Right renal pelvis (tissue), 4 donors: ENCODE measurements at regions not wholly inside any gene's neighbourhood (a gene's known extent, or its start where the extent isn't known, plus 50 kb on each side); places are given as distances from the start of the nearest gene placed in this dataset.
"Not testable (repeated sequence)": the region's sequence is repeated elsewhere in the genome, so short reads cannot be mapped to it uniquely, and the experiment has no call there.

Experiments
- DNase-seq, 4 donors: peaks; one replicate each; pipeline ENCODE4 v3.0.0-alpha.2; 2013; ENCODE audit warnings: low read depth in 4 of 4, low spot score in 3 of 4, missing footprints in 1 of 4

- peak in 1 of 4 donors; percentile 20 for DNase-seq
Observed at GRCh38 chr4:110364911-110365520, 110.9 kb upstream of the ENPEP start.

DNA sequence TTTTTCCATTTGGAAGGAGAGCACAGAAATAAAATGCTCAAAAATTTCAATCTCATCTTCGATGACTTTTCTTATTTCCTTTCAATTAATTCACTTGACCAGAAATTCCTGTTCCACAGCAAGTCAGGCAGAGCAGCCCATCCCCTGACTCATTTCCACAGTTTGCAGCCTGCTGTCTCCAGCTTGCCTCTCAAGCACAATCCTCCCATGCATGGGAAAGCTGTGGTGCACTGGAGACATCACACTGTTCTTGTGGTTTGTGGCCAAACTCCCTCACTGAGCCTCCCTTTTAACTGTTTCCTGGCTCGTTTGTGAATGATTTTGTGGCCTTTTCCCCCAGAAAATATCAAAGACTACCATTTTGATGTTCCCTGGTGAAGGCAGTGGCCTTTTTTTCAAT, 114.0 kb upstream of the ENPEP start:
- no peak for DNase-seq

DNA sequence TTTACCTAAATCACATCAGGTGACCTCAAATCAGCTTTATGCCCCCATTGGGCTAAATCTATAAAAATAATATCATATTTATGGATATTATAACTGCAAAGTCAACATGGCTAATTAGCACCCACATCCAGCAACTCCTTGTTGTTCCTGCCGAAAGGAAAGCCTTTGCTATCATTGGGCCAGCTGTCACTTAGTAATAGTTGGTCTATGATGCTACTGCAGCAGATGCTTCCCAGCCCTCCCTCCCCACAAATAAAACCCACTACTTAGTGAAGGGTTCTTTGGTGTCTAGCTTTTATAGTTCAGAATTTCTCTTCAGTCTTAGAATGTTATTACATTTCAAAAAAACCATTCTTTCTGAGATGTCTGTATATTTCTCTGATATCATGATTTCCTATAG, 116.9 kb upstream of the ENPEP start:
- DNase-seq: no peak

DNA sequence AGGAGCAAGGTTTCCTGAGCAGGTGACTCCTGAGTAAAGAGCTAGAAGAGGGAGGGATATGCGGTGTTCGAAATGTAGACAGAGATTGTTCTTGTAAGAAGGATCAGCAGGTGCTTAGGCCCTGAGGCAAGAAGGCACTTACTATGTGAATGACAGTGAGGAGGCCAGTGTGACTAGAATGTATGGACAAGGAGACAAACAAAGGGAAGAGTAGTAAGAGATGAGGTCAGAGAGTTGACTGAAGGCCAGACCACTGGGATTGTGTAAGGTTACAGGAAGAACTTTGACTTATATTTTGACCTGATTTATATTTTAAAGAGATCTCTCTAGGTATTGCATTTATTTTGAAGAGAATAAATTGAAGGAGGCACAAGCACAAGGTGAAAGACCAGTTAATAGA, 118.4 kb upstream of the ENPEP start:
- DNase-seq: no peak

- no peak for DNase-seq
Observed at GRCh38 chr4:110354460-110354859, 121.5 kb upstream of the ENPEP start.

- no peak for DNase-seq
Observed at GRCh38 chr4:110352670-110353442, 123.1 kb upstream of the ENPEP start.

DNA sequence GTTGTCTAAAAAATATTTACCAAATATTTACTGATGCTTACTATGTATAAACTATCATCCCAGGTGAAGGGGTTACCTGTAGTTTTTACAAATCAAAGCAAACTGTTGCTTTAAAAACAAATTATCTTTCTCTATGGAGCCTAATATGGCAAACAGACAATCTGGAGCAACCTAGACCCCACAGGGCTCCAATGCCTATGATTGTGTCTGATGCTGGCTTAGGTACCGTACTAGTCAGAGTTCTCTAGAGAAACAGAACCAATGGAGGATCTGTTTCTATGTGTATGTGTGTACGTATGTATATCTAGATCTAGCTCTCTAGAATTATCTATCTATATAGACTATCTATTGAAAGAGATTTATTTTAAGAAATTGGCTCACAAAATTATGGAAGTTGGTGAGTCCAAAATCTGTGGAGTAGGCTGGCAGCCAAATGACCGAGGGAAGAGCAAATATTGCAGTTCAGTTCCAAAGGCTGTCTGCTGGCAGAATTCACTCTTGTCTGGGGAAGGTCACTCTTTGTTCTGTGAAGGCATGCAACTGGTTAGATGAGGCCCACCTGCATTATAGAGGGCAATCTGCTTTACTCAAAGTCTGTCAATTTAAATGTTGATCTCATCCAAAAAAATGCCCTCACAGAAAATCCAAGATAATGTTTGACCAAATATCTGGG, 127.1 kb upstream of the ENPEP start:
- no peak for DNase-seq

DNA sequence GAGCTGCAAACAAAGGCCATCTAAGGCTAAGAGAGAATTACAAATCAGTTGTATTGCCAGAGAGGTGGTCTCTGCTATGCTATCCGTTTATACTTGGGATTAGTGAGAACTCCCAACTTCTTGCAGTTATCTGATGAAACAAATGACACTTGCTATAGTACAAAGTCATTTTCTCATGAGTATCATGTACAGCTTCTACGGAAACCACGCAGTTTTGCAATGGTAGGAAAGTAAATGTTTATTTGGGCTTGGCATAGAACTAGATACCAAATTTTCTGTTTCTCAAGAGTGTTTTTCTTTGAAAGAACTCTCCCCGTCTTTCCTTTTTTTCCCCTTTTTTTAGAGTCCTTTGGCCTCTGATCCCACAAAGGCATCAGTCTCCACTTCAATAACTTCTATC, 128.2 kb upstream of the ENPEP start:
- no peak for DNase-seq

DNA sequence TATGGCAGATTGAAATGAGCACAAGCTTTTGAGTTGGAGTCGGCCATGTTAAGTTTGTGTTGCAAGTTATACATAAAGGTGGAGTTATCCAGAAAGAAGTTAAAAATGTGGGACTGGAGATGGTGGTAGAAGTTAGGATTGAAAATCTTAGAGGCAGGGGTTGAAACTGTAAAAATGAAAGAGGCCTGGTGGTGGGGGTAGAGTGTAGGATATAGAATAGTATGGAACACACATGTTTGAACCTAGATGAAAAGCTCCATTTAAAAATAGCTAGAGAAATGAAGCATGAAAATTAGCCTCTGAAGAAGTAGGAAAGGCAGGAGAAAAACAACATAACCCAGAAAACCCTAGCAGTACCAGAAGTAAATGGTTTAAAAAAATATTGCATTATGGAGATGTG, 131.8 kb upstream of the ENPEP start:
- peak in 1 of 4 donors; percentile 12 for DNase-seq

DNA sequence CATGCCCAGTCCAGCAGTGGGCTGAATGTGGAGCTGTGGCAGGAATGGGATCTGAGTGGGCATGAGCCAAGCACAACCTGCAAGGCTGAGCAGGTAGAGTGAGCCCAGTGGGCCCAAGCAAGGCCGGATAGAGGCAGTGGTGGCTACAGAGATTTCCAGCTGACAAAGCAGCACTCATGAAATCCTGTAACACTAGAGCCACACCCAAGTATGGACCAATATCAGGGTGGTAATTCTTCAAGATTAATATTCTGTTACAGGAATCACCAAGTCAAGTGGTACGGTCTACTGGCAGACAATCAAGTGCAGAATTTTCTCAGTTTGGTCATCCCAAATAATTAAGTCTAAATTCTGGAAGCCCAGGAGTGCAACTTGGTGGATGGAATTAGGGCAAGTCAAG, 132.4 kb upstream of the ENPEP start:
- DNase-seq: no peak

DNA sequence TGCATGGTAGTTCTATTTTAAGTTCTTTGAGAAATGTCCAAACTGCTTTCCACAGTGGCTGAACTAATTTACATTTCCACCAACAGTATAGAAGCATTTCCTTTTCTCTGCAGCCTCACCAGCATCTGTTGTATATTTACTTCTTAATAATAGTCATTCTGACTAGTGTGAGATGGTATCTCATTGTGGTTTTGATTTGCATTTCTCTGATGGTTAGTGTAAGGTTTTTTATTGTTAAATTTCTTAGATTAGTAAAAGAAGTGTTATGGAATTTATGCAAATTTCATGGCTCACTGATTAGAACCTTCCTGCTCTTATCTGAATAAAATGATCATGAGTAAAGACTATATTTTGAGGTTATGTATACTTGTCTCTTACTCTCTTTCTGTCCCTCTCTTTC, 134.8 kb upstream of the ENPEP start:
- not testable (repeated sequence) for DNase-seq

- DNase-seq: no peak
Observed at GRCh38 chr4:110335399-110335798, 137.0 kb upstream of the ELOVL6 start.

DNA sequence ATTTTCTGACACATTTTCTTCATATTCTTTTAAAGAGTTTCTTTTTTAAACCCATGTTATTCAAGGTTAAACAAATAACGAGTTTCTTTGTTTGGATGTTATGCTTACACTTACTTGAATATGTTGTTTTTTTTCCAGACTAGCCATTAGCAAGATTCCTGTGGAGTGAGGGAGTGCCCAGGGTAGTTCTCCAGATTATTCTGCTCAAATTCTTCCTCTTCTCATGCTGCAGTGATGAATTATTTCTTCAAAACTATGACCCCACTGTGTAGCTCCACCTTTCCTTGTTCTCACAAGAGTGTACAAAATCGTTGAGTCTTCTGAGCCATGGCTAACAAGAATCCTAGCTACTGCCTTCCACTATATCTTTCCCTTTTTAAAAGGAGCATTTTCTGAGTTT, 134.1 kb upstream of the ELOVL6 start:
- no peak for DNase-seq

GRCh38 chr4:110326426-110326825, 128.0 kb upstream of the ELOVL6 start:
- not testable (repeated sequence) for DNase-seq

- DNase-seq: no peak
Observed at GRCh38 chr4:110310795-110311194, 112.4 kb upstream of the ELOVL6 start.

DNA sequence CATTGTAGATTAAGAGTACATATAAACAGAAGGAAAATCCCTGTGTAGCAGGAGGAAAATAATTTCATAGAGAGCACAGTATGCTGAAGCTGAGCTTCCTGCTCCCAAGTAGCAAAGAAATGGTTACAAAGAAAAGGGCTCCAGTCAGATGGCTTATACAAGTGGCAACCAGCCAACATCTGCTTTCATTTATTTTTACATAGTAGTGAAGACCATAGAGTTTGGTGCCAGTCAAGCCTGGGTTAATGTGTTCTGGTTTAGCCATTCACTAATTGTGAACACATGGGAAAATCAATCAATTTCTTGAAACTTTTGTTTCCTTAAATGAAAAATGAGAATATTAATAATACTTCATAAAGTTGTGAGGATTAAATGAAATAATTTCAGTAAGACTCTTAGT, 111.3 kb upstream of the ELOVL6 start:
- no peak for DNase-seq

GRCh38 chr4:110306303-110306702, 107.9 kb upstream of the ELOVL6 start:
- peak in 2 of 4 donors; percentile 8 to 16 for DNase-seq

DNA sequence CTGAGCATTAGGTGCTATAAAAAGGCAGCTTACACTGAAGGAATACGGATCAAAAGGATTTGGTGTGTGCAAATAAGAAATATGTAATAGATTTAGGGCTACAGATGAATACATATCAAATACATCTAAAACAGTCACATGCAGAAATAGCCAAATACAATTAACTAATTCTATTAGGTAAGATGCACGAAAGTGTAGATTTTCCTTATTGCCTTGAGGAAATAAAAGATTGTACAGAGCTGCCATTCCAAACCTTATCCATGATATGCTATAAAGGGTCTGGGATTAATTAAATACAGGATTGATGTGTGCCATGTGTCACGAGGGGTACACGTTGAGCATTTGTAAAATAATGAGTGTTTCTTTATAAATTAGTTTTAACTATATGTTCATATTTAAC, 107.0 kb upstream of the ELOVL6 start:
- no peak for DNase-seq

GRCh38 chr4:110296892-110297291, 98.5 kb upstream of the ELOVL6 start:
- no peak for DNase-seq

DNA sequence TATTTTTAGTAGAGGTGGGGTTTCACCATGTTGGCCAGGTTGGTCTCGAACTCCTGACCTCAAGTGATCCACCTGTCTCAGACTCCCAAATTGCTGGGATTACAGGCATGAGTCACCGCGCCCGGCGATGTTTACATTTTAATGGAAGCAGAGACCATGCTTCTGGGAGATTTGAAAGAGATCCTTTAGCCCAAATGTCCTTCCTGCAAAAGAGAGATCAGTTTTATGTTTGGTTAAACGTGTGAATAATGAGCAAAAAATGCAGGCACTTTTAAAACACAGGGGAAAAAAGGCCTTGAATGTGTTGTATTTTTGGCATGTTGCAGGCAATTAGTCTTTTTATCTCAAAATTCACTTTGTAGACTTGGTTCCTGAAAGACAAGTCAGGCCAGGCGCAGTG, 95.8 kb upstream of the ELOVL6 start:
- no peak for DNase-seq

DNA sequence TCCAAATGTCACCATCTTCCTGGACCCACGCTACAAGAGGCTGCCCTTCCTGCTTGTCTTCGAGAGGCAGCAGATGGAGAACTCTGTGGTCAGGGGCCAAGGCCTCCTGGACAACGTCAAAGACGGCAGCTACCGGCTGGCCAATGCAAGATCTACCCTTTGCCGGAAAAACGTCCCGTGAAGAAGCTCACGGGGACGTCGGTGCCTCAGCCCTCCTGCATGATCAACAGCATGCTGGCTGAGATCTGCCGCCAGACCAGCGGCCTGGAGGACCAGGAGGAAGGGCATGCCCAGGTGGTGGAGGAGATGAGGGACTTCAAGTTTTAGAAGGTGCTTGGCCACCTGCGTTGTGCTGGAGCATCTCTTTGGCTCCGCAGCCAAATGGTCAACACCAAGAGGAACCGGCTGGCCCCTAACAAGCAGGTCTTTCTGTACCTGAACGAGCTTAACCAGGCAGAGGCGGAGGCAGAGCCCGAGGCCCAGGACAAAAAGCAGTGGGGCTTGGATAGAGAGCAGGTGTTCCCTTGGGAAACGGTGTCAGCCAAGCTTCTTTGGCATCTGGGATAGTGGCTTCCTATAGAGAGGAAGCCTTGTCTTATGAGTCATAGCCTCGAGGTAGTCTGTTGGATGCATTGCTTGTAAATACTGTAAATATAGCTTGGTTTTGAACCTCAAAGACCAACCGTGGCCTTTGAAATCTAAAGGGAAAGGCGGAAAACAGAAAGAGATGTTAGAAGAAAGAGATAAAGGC, 94.8 kb upstream of the ELOVL6 start:
- DNase-seq: no peak
